HG03575 (cell line): ENCODE measurements at regions not wholly inside any gene's neighbourhood (a gene's known extent, or its start where the extent isn't known, plus 50 kb on each side); places are given as distances from the start of the nearest gene placed in this dataset.
A peak's percentile ranks its signal among the peaks of the same experiment; 100 is the strongest.

Experiments
- ATAC-seq: cut with Tn5 transposase; IDR thresholded peaks from one replicate; pipeline ENCODE4 v1.9.1; 2021; ENCODE audit not compliant: unreplicated experiment, insufficient number of reproducible peaks, low FRiP score; ENCODE audit errors: extremely low read depth

DNA sequence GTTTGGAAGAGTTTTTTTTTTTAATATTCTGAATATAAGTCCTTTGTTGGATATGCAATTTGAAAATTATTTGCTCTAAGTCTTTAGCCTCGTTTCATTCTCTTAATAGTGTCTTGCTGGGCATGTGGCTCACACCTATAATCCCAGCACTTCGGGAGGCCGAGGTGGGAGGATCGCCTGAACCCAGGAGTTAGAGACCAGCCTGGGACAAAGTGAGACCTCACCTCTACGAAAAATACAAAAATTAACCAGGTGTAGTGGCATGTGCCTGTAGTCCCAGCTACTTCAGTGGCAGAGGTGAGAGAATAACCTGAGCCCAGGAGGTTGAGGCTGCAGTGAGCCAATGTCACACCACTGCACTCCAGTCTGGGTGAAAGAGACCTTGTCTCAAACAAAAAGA is 87.3 kb upstream of the UBAC2 start:
- ATAC-seq: no peak

DNA sequence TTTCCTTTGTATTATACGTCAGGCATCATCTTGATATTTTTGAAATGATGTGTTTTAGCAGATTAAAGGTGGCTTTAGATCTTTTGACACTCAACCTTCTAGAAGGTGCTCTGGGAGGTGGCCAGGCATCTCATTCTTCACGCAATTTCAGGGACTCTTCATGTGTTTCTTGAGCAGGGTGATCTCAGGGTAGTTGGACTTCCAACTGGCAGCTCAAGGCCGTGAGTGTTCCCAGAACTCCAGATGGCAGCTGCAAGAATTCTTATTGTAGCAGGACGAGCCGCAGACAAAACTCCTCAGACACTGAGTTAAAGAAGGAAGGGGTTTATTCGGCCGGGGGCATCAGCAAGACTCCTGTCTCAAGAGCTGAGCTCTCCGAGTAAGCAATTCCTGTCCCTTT is 82.5 kb upstream of the UBAC2 start:
- no peak for ATAC-seq

DNA sequence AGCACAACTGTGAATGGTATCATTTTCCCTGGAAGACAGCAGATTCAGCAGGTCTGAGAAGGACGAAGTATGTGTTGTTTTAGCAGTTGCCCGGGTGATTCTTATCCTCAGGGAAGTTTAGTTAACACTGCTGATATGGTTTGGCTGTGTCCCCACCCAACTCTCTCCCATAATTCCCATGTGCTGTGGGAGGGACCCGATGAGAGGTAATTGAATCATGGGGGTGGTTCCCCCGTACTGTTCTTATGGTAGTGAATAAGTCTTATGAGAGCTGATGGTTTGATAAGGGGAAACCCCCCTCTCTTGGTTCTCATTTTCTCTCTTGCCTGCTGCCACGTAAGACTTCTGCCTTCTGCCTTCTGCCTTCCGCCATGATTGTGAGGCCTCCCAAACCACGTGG is 81.0 kb upstream of the UBAC2 start:
- ATAC-seq: no peak

DNA sequence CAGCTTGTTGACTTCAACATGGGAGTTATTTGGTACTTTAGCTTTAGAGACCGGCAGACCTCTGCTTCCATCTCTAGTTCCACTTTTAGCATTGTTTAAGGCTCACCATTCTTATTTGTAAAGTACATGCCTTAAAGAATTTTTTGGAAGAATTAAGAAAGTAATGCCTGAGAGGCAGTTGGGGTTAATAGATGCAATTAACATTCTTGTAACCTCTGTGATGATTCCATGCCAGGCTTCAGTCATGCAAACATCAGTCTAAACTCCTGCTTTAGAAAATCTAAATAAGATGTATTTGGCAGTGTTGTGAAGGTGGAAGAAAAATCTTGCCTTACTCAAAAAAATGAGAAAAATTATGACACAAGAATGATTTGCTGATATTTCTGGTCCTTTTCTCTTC is 79.9 kb upstream of the UBAC2 start:
- no peak for ATAC-seq

DNA sequence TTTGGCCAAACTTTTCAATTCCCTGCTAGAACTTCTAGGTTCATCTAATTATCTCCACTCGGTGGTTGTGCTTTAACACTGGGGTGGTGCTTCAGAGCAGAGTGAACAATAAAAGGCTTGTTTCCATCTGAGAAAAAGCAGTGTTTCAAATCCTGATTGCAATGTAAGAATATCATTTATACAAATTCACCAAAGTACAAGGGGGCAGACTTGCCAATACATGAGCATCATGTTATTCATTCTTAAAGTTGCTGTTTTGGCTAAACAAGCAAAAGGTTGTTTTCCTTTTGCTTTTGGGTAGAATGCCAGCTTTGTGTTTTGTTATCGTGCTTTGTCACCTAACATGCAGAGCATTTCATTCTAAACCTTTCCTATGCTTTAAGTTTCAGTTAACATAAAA is 78.5 kb upstream of the UBAC2 start:
- no peak for ATAC-seq

DNA sequence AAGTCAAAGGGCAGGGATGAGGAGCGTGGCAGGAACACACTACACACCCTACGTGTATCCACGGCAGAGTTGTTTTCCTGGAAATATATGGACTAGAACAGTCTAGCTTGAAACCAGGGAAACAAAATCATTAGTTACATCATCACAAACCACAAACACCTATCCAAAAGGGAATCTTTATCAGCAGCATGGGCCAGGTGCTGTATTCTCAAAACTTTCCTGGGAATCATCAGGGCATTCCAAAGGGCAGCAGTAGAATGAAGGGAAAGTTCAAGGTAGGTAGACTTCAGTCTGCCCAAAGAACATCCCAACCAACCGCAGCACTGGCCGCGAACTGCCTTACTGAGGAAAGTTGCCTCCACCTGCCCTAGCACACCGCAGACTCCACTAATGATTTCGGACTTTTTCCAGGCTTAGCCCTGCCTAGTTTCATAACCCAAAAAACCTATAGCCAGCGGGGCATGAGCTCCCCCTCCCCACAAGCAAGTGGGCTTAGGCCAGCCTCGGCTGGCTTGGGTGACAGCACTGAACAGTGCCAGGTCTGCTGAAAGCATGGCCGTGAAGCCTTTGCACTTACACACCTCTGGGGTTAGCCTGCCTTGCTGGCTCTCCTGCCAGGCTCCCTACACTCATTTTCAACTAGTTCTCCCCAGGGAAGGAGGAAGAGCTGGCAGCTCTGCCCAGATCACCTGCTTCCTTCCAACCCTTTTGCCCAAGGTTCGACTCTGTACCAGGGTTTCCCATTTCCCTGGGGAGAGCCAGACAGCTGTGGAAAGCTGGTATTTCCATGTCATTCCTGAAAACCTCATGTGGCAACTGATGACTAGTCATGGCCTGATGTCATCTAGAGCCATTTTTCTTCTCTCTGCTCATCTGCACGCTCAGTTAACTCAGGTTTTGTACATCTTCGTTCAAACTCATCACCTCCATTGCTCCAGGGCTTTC is 77.3 kb upstream of the UBAC2 start:
- ATAC-seq: no peak

DNA sequence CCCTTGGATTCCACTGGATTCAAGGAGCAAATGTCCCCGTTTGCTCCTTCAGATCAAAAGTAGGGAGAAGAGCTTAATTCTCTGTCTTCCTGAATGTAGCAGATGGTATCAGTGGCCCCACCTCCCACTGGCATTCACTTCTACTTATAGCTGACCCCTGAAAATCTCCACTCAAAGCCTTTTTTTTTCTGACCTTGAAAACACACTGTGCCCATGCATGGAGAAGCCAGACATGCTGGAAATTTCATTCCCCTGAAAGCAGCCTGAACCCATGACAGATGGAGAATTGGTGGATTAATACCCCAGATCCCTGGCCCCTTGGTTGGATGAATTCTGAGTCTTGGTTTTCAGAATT is 76.6 kb upstream of the UBAC2 start:
- ATAC-seq: no peak

DNA sequence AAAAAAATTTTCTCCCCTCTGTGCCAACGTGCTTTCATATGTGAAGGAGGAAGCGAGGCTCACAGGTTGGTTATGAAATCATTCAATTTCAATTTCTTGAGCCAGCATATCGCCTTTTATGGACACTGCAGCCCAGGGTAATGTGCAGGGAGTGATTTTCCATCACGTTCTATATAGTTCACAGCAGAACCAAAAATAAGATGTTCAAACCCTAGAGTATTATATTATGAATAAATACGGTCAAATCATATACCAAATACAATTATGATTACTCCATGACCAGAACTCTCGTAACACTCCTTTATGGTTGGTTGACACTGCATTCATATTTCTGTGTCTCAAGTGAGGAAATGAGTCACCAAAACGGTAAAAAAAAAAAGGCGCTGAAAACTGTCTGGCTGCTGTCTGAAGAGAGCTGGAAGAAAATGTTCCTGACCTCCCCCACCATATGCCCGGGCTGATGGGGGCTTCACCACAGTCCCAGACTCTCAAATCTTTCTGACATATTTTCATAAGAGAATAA is 75.8 kb upstream of the UBAC2 start:
- peak; percentile 72 for ATAC-seq

DNA sequence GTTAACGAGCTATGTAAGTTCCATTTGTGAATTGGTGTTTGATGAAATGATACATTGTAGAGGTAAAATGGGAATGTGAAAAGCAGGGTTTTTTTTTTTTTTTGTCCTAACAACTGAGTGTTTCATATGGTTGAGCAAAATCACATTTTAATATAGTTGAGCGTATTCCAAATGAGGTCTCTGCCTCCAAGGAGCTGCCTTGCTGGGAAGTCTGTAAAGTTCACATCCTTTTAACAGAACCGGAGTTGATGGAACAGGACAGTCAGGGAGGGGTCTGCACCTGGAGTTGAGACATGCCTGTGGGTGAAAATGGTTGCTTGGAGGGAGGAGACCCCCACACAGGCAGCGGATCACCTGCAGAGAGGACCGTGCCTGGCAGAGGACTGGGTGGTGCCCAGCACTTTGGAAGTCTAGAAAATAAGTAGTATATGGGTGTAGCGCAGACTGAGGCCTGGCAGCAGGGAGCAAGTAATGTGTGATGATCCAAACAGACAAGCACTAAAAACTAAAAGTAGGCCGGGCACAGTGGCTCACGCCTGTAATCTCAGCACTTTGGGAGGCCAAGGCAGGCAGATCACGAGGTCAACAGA is 75.2 kb upstream of the UBAC2 start:
- ATAC-seq: no peak

DNA sequence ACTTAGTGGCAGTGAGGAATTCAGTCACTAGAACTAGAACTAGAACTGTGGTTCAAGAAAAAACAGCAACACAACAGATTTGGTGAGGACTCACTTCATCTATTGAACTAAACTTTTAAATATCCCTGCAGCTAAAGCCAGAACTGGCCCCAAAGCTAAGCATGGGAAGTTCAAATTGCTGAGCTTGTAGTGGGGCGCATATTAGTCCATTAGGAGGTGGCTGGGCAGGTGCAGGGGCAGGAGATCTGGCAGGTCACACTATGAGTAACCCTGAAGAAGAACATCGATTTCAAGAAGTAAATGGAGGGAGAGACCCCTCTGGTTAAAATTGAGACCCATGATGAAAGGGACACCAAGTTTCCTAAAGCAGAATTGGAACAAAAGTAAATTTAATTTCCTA is 73.8 kb upstream of the UBAC2 start:
- no peak for ATAC-seq

DNA sequence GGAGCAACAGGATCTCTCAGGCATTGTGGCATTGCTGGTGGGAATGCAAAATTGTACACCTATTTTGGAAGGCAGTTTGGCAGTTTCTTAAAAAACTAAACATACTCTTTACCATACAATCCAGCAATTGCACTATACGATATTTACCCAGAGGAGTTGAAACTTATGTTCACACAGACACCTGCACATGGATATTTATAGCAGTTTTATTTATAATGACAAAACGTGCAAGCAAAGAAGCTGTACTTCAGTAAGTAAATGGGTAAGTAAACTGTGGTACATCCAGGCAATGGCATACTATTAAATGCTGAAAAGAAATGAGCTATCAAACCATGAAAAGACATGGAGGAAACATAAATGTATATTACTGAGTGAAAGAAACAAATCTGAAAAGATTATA is 71.6 kb upstream of the UBAC2 start:
- no peak for ATAC-seq

DNA sequence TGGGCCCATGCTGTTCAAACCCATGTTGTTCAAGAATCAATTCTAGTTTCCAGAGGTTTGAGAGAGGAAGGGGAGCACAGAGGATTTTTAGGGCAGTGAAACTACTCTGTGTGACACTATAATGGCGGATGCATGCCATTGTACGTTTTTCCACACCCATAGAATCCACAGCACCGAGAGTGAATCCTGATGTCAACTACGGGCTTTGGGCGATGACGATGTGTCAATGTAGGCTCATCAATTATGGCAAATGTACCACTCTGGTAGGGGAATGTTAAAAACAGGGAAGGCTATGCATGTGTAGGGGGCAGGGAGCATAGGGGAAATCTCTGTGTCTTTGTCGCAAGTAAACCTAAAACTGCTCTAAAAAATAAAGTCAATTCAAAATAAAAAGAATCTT is 70.7 kb upstream of the UBAC2 start:
- no peak for ATAC-seq

DNA sequence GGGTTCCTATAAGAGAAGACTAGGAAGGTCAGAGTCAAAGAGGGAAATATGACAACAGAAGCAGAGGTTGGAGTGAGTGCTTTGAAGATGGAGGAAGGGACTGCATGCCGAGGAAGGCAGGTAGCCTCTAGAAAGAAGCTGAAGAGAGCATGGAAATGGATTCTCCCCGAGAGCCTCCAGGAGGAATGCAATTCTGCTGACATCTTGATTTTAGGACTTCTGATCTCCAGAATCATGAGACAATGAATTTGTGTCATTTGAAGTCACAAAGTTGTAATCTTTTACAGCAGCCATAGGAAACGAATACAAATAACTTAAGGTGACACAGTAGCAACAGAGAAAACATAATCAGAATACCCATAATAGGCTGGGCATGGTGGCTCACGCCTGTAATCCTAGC is 69.2 kb upstream of the UBAC2 start:
- ATAC-seq: no peak

DNA sequence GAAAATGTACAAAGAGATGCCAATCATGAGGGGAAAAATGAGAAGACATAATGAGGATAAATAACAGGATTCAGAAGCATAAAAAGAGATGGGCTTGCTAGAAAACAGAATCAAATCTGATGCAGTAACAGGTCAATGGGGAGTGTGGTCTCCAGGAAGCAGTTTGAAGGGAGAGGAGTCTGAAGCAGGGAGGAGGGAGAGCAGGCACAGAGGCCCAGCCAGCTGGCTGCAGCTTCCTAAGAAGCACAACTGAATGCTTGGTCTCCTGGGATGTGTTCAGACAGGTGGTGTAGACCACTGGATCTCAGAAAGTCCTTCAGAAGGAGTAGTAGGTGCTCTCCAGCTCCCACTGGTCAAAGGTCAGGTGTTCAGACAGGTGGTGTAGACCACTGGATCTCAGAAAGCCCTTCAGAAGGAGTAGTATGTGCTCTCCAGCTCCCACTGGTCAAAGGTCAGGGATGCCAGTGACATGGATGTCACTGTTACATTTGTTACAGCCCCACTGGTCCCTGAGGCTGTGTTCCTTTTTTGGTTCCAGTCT is 68.3 kb upstream of the UBAC2 start:
- ATAC-seq: no peak

DNA sequence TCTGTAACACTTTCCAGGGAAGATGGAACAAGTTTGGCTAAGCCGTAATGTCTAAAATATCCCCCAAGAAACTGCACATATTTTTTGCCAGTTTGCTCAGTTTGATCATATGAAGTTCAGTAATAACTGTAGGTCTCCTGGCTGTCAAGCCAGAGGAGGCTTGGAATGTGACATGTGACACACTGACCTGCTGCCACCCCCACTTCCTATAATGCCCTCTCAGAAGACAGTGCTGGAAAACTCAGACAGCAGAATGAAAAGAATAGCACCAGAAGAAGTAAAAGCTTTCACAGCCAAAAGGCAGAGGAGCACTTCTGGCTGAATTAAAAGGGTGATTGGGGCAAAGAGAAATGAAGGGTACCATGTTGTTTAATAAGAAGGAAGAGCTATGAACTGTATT is 67.4 kb upstream of the UBAC2 start:
- no peak for ATAC-seq

DNA sequence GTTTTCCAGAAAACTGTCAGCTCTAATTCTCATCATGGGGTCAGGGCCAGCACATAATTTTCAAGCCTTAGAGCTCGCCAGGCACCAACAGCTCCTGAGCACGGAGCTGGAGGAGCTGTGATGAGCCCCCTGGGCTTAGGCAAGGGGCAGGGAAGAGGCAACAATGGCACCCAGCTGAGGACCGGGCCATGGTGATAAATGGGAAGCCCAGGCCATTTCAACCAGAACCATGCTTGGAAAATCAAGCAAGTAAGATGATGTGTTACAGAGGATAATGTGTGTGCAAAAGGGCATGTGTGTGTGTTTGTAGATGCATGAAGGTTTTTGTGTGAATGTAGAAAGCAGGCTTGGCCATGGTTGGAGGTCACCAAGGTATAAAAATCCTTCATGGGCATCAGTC is 66.8 kb upstream of the UBAC2 start:
- ATAC-seq: no peak

DNA sequence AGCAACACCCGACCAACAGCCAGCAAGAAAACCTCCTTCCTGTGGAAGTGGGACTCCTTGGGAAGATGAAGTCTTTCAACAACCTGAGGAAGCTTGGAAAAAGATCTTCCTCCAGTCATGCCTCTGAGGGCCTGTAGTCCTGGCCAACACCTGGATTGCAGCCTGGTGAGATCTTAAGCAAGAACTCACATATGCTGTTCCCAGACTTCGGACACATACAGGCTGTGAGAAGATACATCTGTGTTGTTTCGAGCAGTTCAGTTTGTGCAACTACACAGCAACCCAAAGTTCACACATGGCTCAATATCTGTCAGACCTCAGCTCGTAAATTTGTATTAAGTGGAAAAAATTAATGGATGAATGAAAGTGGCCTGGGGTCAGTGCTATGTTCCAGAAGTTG is 65.1 kb upstream of the UBAC2 start:
- no peak for ATAC-seq

DNA sequence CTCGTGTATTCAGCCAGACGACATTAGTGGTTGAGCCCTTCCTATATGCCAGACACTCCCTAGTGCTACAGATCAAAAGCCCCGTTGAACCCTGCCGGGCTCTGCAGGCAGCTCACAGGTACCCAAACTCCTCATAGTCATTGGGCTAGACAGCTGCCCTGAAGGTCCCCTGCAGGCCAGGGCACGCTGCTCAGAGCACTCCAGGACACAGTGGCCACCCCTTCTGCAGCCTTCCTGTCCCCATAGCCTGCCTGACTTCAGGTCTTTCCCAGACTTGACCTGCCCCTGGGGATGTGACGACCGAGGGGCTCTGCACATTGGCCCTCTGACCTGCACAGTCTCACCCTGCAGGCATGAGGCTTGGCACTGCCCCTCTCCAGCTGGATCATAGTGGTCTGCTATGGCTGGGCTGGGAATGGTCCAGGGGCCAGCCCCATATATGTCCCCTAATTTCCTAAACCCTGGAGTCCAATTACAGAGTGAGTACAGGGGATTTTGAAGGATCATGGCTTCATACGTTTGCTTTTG is 64.2 kb upstream of the UBAC2 start:
- ATAC-seq: no peak

DNA sequence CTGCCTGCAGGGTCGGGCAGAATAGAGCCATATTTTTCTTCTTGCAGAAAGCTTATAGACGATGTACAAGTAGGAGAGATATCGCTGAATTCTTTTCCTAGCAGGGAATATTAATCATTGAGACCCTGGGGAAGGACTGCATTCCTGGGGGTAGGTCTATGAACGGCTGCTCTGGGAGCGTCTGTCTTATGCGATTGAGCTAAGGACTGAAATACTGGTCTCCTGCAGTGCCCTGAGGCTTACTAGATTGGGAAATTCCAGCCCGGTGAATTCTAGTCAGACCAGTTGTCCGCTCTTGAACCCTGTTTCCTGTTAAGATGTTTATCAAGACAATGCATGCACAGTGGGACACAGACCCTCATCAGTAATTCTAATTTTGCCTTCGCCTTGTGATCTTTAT is 59.8 kb upstream of the UBAC2 start:
- ATAC-seq: no peak

DNA sequence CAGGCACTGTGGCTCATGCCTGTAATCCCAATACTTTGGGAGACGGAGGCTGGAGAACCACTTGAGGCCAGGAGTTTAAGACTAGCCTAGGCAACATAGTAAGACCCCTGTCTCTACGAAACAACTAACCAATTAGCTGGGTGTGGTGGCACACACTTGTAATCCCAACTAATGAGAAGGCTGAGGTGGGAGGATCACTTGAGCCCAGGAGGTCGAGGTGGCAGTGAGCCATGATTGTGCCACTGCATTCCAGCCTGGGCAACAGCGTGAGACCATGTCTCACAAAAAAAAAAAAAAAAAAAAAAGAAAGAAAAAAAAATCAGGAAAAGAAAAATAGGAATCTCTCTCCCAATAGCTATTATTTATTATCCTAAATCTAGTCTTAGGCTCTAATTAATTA is 56.8 kb upstream of the UBAC2 start:
- ATAC-seq: no peak
